GM19099 (cell line): ENCODE measurements at regions not wholly inside any gene's neighbourhood (a gene's known extent, or its start where the extent isn't known, plus 50 kb on each side); places are given as distances from the start of the nearest gene placed in this dataset.

Source experiments
- POLR2A ChIP-seq: IDR thresholded peaks from 3 replicates; pipeline ENCODE4 v1.6.1; 2011; ENCODE audit warnings: low read depth; ENCODE audit not compliant: insufficient read length; ENCODE audit errors: extremely low read depth

DNA sequence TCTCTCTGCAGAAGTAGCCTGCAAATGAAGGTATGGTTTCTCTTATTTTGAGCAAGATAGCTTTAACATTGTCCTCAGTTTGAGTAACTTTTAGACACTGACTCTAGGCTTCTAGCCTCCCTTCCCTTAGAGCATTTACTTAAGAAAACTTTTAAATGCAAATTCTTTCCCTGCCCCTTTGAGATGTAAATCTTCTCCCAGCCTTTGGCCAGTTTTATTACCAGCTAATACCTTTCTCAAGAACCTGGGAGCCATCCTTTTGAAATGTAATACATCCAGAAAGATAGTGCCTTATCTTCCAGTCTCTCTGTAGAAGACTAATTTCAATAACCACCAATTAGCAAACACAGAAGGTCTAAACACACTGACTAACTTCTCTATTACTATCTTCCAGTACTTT, 688.9 kb upstream of the CDH9 start:
- TF ChIP-seq POLR2A, result no peak

DNA sequence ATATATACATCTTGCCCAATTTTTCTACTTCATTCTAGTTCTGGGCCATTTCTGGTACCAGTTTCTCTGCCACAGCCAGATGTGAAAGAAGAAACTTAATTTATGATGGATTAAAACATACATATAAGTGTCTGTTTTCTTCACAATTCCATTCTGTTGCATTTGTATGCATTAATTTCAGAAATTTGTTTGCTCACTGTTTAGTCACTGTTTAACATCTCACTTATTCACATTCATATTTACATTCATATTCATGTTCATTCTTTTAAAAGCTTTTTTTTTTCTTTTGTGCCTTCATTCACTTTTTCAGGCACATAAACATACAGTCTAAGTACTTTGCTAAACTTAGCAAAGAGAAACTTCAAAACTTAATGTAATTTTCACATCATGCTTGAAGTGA, 684.0 kb upstream of the CDH9 start:
- TF ChIP-seq POLR2A, result no peak

DNA sequence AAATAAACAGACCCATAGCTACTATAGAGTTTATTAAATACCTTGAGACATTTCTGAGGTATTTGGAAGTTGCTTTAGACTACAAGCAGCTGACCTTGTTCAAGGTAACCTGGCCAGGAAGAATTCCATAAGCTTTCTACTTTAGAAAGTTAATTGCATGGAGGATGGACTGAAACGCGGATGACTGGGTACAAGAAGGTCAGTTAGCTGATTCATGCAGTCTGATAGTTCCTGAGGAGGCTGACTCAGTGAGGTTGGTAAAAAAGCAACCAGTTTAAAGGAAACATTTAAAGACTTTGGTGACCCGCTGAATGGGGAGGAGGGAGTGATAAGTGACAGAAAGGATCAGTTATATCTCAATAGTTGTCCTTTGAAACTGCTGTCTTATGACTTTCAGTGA, 670.1 kb upstream of the CDH9 start:
- no peak for TF ChIP-seq POLR2A

DNA sequence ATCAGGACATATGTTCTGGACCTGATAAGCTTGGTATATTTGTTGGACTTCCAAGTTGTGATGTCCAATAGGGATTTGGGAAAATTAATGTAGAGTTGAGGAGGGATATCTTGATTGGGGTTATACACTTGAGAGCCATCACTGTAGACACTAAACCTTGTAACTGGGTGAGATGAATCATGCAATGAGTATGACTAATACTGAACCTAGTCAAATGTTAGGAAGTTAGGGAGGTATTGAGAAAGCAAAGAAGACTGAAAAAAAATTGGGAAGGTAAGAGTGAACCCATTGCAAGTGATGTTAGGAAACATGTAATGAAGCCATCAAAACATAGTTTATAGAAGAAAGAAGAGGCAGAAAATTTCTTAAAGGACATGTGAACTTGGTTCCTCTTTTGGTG, 668.4 kb upstream of the CDH9 start:
- TF ChIP-seq POLR2A, result no peak

DNA sequence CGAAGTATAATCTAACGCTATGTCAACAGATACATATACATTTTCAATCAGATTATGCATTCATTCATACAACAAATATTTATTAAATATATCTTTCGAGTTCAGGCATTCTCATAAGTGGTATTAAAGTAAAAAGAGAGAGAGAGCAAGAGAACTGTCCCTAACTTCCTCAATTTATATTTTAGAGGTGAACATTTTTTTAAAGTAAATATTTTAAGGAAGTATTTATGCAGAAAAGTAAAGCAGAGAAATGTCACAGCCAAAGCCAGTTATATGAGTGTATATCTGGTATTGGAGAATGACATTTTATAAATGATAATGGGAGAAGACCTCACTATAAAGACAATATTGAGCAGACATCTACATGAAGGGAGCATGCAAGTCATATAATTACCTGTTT, 667.3 kb upstream of the CDH9 start:
- TF ChIP-seq POLR2A, result no peak

DNA sequence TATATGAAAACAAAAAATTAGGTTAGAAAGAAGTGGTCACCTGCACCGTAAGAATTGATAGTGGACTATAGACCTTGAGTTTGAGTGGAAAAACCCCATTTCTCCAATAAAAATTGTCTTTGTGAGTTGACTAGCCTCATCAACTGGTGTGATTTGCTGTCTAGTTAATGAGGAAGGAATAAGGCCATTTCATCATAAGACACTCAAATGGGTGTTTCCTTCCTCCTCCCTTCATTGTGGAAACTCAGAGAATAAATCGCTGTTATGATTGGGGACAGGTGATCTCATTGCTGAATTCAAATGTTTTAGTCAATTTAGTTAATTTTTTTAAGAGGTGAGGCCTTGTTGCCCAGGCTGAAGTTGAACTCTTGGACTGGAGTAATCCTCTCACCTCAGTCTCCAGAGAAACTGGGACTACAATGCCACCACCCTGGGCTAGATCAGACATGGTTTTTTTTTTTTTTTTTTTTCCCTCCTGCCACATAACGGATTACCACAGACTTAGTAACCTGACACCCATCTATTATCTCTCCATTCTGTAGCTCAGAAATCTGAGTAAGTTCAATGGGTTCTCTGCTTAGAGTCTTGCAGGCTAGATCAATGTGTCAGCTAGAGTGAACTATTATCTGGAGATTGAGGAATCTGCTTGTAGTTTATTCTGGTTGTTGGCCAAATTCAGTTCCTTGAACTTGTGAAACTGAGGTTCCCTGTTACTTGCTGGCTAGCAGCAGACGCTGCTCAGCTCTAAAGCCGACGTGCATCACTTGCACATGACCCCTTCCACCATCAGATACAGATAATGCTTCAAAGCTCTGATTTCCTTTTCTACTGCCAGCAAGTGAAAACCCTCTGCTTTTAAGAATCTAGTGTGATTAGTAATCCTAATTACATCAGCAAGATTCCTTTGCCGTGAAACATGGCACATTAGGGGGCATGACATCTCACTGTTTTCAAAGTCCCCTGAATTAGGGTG, 663.8 kb upstream of the CDH9 start:
- TF ChIP-seq POLR2A, result no peak

DNA sequence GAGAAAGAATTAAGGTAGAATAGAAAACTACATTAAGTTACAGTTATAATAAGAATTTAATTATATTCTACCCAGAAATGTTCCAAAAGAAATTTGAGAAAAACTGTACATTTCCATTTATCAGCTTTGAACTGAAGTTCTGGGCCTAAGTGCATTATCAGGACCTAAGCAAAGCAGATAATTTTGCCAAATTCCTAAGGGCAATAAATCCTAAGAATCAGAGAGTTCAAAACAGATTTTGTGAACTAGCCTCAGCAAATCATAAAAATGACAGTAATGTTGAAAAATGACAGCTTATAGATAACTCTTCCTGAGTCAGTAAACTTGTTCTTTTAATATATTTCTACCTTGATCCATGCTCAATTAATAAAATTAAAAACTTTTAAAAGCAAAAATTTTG, 662.1 kb upstream of the CDH9 start:
- TF ChIP-seq POLR2A, result no peak

DNA sequence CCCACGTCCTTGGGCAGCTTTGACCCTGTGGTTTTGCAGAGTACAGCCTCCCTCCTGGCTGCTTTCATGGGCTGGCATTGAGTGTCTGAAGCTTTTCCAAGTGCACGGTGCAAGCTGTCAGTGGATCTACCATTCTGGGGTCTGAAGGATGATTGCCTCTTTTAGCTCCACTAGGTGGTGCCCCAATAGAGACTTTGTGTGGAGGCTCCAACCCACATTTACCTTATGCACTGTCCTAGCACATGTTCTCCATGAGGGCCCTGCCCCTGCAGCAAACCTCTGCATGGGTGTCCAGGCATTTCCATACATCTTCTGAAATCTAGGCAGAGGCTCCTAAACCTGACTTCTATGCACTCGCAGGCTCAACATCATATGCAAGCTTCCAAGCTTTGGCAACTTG, 644.2 kb upstream of the CDH9 start:
- no peak for TF ChIP-seq POLR2A

DNA sequence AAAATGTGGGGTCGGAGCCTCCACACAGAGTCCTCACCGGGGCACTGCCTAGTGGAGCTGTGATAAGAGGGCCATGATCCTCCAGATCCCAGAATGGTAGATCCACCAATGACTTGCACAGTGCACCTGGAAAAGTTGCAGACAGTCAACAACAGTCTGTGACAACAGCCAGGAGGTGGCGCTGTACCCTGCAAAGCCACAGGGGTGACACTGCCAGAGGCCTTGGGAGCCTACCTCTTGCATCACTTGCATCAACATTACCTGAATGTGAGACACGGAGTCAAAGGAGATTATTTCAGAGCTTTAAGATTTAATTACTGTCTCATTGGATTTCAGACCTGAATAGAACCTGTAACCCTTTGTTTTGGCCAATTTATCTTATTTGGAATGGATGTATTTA, 614.1 kb upstream of the CDH9 start:
- TF ChIP-seq POLR2A, result no peak

DNA sequence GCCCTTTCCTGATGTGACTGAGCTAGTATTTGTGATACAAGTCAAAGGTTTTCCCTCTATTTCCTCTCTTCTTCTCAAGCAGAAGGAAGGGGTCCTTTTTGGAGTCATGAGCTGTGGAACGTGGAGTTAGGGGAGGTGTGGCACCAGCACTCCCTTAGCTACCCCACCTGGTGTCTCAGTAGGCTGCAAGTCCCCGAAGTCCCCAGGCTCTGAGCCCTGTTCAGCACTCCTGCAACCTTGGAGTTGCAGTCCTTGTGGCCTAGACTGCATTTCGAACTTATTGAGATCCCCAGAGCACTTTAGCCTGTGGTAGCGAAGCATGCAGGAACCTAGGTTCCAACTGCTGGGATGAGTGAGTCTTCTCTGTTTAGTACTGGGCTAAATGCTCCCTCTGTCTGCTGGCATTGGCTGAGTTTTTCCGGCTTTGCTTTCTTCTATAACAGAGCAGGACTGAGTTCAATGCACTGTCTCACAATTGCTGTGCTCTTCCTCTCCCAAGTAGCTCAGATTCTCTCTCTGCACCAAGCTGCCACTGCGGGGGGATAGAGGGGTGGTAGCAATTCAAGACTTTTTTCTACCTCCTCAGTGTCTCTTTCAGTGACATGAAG, 600.7 kb upstream of the CDH9 start:
- TF ChIP-seq POLR2A, result no peak

DNA sequence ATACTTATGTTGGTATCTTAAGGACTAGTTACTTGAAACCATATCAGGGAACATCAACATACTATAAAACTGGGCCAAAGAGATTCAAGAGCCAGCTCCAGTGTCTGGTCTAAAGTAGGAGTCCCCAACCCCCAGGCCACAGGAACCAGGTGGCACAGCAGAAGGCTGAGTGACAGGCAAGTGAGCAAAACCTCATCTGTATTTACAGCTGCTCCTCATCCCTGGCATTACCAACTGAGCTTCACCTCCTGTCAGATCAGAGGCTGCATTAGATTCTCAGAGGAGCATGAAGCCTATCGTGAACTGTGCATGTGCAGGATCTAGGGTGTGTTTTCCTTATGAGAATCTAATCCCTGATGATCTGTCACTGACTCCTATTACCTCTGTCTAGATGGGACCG, 581.6 kb upstream of the CDH9 start:
- TF ChIP-seq POLR2A, result no peak

DNA sequence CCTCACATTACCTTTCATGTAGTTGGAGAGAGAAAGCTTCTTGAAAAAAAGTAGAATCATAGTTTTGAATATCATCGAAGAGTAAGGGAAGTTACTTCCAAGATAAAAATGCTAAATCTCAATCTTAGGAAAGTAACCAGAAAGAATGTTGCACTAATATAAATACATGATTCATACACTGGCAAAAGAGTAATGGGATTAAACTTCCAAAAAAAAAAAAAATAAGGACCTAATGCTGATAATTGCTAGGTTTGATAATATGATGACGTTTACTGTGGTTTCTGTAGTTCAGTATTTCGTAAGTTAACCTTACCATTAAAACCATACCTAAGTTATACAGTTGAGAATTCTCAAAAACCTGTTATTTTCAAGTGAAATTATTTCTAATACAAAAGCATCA, 573.8 kb upstream of the CDH9 start:
- no peak for TF ChIP-seq POLR2A

DNA sequence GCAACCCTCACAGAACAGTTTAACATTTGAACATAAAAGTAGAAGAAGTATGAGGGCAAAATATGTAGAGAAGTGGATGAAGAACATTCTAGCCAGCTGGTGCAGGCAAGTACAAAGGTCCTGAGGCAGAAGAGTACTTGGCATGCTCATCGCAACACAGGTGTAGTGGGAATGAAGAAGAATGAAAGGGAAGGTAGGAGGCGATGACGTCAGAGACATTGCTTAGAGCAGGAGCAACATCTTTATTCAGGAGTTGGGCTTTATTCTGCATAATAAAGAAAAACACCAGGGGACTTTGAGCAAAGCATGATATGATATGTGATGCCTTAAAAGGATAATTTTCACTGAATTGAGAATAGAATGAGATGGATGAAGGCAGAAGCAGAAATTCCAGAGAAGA, 570.6 kb upstream of the CDH9 start:
- no peak for TF ChIP-seq POLR2A

DNA sequence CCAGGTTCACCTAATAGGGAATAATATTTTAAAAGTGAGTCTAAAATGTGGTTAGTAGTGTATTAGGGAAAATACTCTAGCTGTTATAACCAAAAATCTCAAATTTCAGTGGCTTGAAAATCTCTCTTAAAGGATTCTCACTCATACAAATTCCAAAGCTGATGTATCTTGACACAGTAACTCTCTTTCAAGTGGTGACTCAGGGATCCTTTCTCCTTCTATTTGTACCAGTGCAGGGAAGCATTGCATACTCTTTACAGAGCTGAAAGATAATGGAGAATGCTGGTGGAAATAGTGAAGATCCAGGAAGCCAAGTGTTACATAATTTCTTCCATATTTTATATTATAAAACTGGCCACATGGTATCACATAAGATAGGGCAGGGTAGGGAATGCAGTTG, 560.2 kb upstream of the CDH9 start:
- no peak for TF ChIP-seq POLR2A

DNA sequence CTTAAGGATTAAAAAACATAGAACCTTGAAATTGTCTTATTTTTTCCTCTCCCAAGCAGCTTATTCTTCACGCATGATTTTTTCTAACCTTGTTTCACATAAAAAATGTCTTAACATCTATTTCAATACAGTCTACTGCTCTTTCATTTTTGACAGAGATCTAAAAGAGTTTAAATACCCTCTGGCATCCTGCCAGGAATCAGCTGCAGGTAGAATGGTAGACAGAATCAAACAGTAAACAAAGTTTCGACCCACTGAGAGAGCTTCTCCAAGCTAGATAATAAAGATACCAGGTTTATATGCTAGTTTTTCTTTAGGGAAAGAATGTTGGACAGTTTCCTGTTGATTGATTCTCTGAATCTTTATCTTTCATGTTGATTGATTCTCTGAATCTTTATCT, 555.8 kb upstream of the CDH9 start:
- TF ChIP-seq POLR2A, result no peak

DNA sequence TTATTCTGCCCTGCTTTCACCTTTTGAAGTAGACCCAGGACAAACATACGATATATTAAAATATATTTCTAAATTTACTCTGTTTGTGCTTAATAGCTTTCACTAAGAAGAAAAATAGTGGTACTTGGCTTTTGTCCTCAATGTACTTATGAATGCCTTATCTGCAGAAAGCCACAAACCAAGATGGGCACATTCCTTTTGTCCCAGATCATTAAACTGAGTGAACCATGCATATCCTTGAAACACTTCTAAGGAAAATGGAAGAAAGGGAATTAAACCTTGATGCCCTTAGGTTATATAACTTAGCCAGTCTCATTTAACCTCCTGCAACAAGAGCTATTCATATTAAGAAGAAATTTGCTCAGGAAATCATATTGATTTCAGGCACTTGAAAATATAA, 553.8 kb upstream of the CDH9 start:
- TF ChIP-seq POLR2A, result no peak

DNA sequence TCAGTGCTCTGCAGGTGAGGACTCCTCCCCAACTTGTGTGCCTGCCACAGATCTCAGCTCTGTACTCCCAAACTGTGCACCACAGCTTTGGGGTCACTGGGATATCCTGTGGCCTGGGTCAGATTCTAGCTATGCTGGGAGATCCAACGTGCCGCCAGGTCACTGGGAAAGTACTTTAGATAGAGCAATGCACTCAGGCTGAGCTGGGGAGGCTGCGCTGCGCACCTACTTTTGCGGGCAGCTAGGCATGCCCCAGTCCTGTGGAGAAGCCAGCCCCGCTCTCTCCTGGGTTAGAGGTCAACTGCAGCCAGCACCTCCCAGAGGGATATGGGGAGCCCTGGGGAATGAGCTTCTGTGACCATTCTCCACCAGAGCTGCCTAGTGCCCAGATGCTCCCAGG, 552.1 kb upstream of the CDH9 start:
- no peak for TF ChIP-seq POLR2A

DNA sequence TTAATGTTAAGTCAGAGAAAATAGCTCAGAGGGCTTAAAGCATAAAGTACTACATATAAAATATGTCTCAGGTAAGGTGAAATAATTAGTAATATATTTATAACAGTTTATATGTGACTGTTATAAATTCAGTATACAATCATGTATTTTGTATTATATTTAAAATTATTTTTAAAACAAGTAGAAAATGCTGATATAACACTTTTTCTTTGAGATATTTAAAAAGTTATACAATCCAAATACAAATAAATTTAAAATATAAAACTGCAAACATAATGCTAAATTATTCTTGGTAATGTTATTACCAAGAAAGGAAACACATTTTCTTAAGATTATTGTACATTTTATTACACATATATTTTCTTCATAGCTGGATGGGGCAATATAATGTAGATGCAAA, 539.9 kb upstream of the CDH9 start:
- TF ChIP-seq POLR2A, result no peak
